ENCODE measurements at regions not wholly inside any gene's neighbourhood (a gene's known extent, or its start where the extent isn't known, plus 50 kb on each side); places are given as distances from the start of the nearest gene placed in this dataset.

DNA sequence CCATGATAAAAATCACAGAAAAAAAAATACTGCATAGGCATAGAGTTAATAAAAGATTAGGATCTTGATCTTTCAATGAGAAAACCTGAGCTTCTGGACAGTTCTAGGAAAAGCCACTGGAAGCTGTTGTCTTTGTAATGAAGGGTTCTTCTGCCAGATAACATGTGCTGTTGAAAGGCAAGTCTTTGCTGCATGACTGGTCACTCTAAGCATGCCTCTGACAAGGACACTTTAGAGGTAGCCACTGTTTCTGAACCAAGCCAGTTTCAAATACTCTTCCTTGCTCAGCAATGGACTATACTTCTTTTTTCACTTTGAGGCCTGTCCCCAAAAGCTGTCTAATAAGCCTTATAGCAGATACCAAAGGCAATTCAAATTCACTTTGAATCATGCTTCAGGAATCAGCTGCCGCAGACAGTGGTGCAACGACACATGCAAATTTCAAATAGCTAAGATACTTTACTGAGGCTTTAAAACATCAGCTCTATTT, 70.2 kb downstream of the BTG1 start:
- Histone ChIP-seq H3K79me2 (ENCODE audit: insufficient read depth, low read length) (no peaks in the 10 kb centered on the region), H2AFZ (ENCODE audit: low read depth, low read length) (no peak overlapping the region), H3K4me2 (ENCODE audit: low read length) (peak overlapping the region; percentile 49), H3K4me1 (ENCODE audit: insufficient read depth, low read length) (peaks cover 46% of the 10 kb centered on the region), H3K27ac (ENCODE audit: low read depth, low read length) (peak overlapping the region; percentile 45), H3K9ac (ENCODE audit: low read length) (peak overlapping the region; percentile 25), H3K4me3 (ENCODE audit: insufficient read depth, low read depth, low read length) (no peak overlapping the region), H3K36me3 (ENCODE audit: insufficient read depth, low read length) (no peaks in the 10 kb centered on the region), H3K9me3 (ENCODE audit: insufficient read depth, low read depth, low read length) (no peaks in the 10 kb centered on the region), H3K27me3 (ENCODE audit: insufficient read depth, low read length) (no peaks in the 10 kb centered on the region), H4K20me1 (ENCODE audit: insufficient read depth, low read length) (no peaks in the 10 kb centered on the region)
- H3K27me3 Mint-ChIP-seq (ENCODE audit: low read depth, unreplicated experiment): no peaks in the 10 kb centered on the region
- H3K4me3 Mint-ChIP-seq (ENCODE audit: unreplicated experiment): no peak overlapping the region
- no peaks in the 10 kb centered on the region for H3K36me3 Mint-ChIP-seq (ENCODE audit: low read depth, unreplicated experiment)
- TF ChIP-seq, protein P1, sequence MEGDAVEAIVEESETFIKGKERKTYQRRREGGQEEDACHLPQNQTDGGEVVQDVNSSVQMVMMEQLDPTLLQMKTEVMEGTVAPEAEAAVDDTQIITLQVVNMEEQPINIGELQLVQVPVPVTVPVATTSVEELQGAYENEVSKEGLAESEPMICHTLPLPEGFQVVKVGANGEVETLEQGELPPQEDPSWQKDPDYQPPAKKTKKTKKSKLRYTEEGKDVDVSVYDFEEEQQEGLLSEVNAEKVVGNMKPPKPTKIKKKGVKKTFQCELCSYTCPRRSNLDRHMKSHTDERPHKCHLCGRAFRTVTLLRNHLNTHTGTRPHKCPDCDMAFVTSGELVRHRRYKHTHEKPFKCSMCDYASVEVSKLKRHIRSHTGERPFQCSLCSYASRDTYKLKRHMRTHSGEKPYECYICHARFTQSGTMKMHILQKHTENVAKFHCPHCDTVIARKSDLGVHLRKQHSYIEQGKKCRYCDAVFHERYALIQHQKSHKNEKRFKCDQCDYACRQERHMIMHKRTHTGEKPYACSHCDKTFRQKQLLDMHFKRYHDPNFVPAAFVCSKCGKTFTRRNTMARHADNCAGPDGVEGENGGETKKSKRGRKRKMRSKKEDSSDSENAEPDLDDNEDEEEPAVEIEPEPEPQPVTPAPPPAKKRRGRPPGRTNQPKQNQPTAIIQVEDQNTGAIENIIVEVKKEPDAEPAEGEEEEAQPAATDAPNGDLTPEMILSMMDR (IDR thresholded peaks at IDR 0.05; ENCODE audit: insufficient read depth, low read depth, low read length): no peak
- no peak for TF ChIP-seq EZH2 (IDR thresholded peaks at IDR 0.05; ENCODE audit: insufficient read depth, low read length)
- peaks cover 2% of the 10 kb centered on the region for H3K9me3 Mint-ChIP-seq (ENCODE audit: unreplicated experiment)
- peak overlapping the region; percentile 95 for H3K27ac Mint-ChIP-seq (ENCODE audit: unreplicated experiment)
- FAIRE-seq (peak; percentile 74), DNase-seq (ENCODE audit: low read depth) (peak; percentile 83)
- peaks cover 50% of the 10 kb centered on the region for H3K4me1 Mint-ChIP-seq (ENCODE audit: low read depth, unreplicated experiment)

DNA sequence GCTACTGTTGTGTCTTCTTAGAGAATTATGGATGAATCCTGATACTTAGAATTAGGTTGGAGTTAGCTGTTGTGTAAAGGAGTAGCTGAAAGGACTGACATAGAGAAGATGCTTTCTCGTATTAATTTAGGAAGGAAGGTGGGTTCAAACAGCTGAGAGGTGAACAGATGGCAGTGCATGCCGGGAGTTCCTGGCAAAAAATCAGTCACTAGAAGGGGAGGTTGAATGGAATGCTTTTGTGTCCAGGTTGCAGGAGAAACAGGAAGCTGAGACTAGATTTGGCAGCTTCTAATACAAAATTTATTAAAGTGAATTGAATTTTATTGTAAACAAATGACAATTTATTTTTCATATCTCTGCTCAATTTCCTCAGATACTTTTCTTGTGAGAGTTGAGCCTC, 70.8 kb downstream of the BTG1 start:
- Mint-ChIP-seq H3K27me3 (ENCODE audit: low read depth, unreplicated experiment) (no peaks in the 10 kb centered on the region), H3K9me3 (ENCODE audit: unreplicated experiment) (peaks cover 2% of the 10 kb centered on the region), H3K4me1 (ENCODE audit: low read depth, unreplicated experiment) (peaks cover 45% of the 10 kb centered on the region), H3K27ac (ENCODE audit: unreplicated experiment) (peak overlapping the region; percentile 95), H3K4me3 (ENCODE audit: unreplicated experiment) (no peak overlapping the region), H3K36me3 (ENCODE audit: low read depth, unreplicated experiment) (no peaks in the 10 kb centered on the region)
- Histone ChIP-seq H3K36me3 (ENCODE audit: insufficient read depth, low read length) (no peaks in the 10 kb centered on the region), H3K27me3 (ENCODE audit: insufficient read depth, low read length) (no peaks in the 10 kb centered on the region), H3K9me3 (ENCODE audit: insufficient read depth, low read depth, low read length) (no peaks in the 10 kb centered on the region), H3K4me2 (ENCODE audit: low read length) (no peak overlapping the region), H4K20me1 (ENCODE audit: insufficient read depth, low read length) (no peaks in the 10 kb centered on the region), H3K9ac (ENCODE audit: low read length) (no peak overlapping the region), H3K4me3 (ENCODE audit: insufficient read depth, low read depth, low read length) (no peak overlapping the region), H3K79me2 (ENCODE audit: insufficient read depth, low read length) (no peaks in the 10 kb centered on the region), H3K27ac (ENCODE audit: low read depth, low read length) (no peak overlapping the region), H2AFZ (ENCODE audit: low read depth, low read length) (no peak overlapping the region), H3K4me1 (ENCODE audit: insufficient read depth, low read length) (peaks cover 40% of the 10 kb centered on the region)
- TF ChIP-seq, protein P1 (IDR thresholded peaks at IDR 0.05; ENCODE audit: insufficient read depth, low read depth, low read length): no peak
- TF ChIP-seq EZH2 (IDR thresholded peaks at IDR 0.05; ENCODE audit: insufficient read depth, low read length): no peak
- no peak for DNase-seq (ENCODE audit: low read depth)
- no peak for FAIRE-seq

DNA sequence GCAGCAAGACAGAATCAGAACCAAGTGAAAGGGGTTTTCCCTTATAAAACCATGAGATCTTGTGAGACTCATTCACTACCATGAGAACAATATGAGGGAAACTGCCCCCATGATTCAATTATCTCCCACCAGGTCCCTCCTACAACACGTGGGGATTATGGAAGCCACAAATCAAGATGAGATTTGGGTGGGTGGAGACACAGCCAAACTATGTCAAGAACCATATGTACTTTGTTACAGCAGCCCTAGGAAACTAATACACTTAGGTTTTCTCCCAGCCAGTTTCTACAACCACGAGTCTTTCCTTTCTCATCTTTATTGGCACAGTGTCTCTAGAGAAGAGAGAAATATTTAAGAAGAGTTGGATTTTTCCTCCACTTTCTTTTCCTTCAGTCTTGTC, 72.6 kb downstream of the BTG1 start:
- no peaks in the 10 kb centered on the region for H3K36me3 Mint-ChIP-seq (ENCODE audit: low read depth, unreplicated experiment)
- Histone ChIP-seq H3K27me3 (ENCODE audit: insufficient read depth, low read length) (no peaks in the 10 kb centered on the region), H3K36me3 (ENCODE audit: insufficient read depth, low read length) (no peaks in the 10 kb centered on the region), H3K4me3 (ENCODE audit: insufficient read depth, low read depth, low read length) (no peak overlapping the region), H2AFZ (ENCODE audit: low read depth, low read length) (no peak overlapping the region), H3K9ac (ENCODE audit: low read length) (no peak overlapping the region), H3K79me2 (ENCODE audit: insufficient read depth, low read length) (no peaks in the 10 kb centered on the region), H3K27ac (ENCODE audit: low read depth, low read length) (no peak overlapping the region), H3K4me1 (ENCODE audit: insufficient read depth, low read length) (peaks cover 29% of the 10 kb centered on the region), H4K20me1 (ENCODE audit: insufficient read depth, low read length) (no peaks in the 10 kb centered on the region), H3K4me2 (ENCODE audit: low read length) (no peak overlapping the region), H3K9me3 (ENCODE audit: insufficient read depth, low read depth, low read length) (no peaks in the 10 kb centered on the region)
- DNase-seq (ENCODE audit: low read depth) (no peak), FAIRE-seq (no peak)
- no peak overlapping the region for H3K4me3 Mint-ChIP-seq (ENCODE audit: unreplicated experiment)
- no peak for TF ChIP-seq EZH2 (IDR thresholded peaks at IDR 0.05; ENCODE audit: insufficient read depth, low read length)
- H3K27me3 Mint-ChIP-seq (ENCODE audit: low read depth, unreplicated experiment): no peaks in the 10 kb centered on the region
- peaks cover 2% of the 10 kb centered on the region for H3K9me3 Mint-ChIP-seq (ENCODE audit: unreplicated experiment)
- H3K27ac Mint-ChIP-seq (ENCODE audit: unreplicated experiment): no peak overlapping the region
- peaks cover 32% of the 10 kb centered on the region for H3K4me1 Mint-ChIP-seq (ENCODE audit: low read depth, unreplicated experiment)
